ENCODE measurements at regions not wholly inside any gene's neighbourhood (a gene's known extent, or its start where the extent isn't known, plus 50 kb on each side); places are given as distances from the start of the nearest gene placed in this dataset.
A peak's percentile ranks its signal among the peaks of the same experiment; 100 is the strongest.

DNA sequence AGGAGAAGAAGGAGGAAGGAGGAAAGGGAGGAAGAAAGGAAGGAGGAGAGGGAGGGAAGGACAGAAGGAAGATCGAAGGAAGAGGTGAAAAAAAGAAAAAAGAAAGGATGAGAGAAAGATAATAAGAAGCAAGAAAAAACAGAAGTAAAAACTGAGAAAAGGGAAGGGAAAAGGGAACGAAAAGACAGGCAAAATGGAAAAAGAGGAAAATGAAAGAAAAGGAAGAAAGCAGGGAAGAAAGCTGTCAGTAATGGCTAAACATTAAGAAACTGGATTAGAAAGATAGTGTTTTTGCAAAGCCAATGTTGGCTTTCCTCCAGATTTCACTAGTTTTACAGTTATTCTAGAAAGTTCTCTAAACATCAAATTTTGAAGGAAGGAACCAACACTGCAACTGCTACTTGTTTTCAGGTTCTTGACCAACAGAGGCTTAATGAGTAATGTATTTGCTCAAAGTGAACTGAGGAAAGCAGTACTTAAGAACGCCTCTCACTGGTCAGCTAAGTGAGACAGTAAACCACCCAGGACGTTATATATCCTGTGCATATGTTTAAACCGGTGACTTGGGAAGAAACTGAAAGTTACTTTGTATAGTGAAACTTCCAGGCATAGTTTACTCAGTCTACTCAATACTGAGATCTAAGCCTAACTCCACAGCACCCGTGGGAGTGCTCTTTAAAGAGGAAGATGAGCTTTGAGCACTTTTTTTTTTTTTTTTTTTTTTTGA is 286.2 kb upstream of the TRIB2 start:
- Mint-ChIP-seq H3K4me3 (peak overlapping the region; percentile 43 to 92 (median 78)), H3K27ac (peak overlapping the region; percentile 60 to 88 (median 86)), H3K36me3 (no peaks in the 10 kb centered on the region), H3K9me3 (no peaks in the 10 kb centered on the region), H3K4me1 (peaks cover 14 to 71% (median 36%) of the 10 kb centered on the region in 4 donors), H3K27me3 (no peaks in the 10 kb centered on the region)
- peak overlapping the region; percentile 16 for H3K27ac ChIP-seq (ENCODE audit: insufficient read depth, low read length, poor library complexity, severe bottlenecking)
- no peaks in the 10 kb centered on the region for H3K36me3 ChIP-seq (ENCODE audit: control insufficient read depth, insufficient read depth, low read length)
- DNase-seq = peak in 2 of 3 donors; percentile 19 to 62
- H3K4me1 ChIP-seq (ENCODE audit: control insufficient read depth, insufficient read depth, low read length, poor library complexity, severe bottlenecking) = peaks cover 22% of the 10 kb centered on the region
- no peaks in the 10 kb centered on the region for H3K9me3 ChIP-seq (ENCODE audit: control insufficient read depth in 2 of 2, low read length in 2 of 2)
- peak overlapping the region; percentile 81 for H3K4me3 ChIP-seq (ENCODE audit: low read depth, low read length)
- ATAC-seq (ENCODE audit: low read depth in 2 of 2) = peak; percentile 53 to 64
- H3K27me3 ChIP-seq (ENCODE audit: control insufficient read depth, insufficient read depth, low read length) = no peaks in the 10 kb centered on the region

DNA sequence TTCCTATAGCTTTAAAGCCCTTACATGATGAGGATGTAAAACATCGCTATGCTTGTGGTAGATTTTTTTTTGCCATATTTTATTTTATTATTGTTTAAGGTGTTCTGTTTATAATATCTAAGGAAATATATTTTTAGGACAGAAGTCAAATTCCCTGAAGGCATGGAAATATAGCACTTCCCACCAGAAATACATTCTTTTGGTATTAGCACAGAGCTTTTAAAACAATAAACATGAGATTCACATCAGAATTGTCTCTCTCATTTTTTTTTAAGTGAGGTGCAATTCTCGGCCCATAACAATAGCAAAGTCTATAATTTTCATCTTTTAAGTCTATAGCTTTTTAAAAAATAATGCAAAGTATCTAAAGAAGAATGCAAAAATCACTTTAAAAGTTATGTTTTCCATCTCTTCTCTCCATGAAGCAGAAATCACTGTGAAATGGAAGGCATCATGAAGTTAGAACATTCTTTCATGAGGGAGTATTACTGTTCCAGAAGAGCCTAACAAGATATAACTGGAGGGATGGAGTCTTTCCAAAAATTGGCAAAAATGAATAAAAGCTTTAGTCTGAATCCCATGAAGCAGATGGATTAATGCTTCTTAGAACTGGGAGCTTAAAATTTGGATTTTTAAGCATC is 283.6 kb upstream of the TRIB2 start:
- no peaks in the 10 kb centered on the region for H3K27me3 ChIP-seq (ENCODE audit: control insufficient read depth, insufficient read depth, low read length)
- H3K4me3 Mint-ChIP-seq = peak overlapping the region in 1 of 4 donors; percentile 52
- no peaks in the 10 kb centered on the region for H3K36me3 Mint-ChIP-seq
- no peaks in the 10 kb centered on the region for H3K27me3 Mint-ChIP-seq
- peaks cover 25% of the 10 kb centered on the region for H3K4me1 ChIP-seq (ENCODE audit: control insufficient read depth, insufficient read depth, low read length, poor library complexity, severe bottlenecking)
- H3K4me3 ChIP-seq (ENCODE audit: low read depth, low read length) = no peak overlapping the region
- no peaks in the 10 kb centered on the region for H3K9me3 ChIP-seq (ENCODE audit: control insufficient read depth in 2 of 2, low read length in 2 of 2)
- H3K9me3 Mint-ChIP-seq = no peaks in the 10 kb centered on the region
- H3K27ac ChIP-seq (ENCODE audit: insufficient read depth, low read length, poor library complexity, severe bottlenecking) = no peak overlapping the region
- H3K36me3 ChIP-seq (ENCODE audit: control insufficient read depth, insufficient read depth, low read length) = no peaks in the 10 kb centered on the region
- H3K4me1 Mint-ChIP-seq = peaks cover 18 to 79% (median 48%) of the 10 kb centered on the region in 4 donors
- ATAC-seq (ENCODE audit: low read depth in 2 of 2) = no peak
- H3K27ac Mint-ChIP-seq = peak overlapping the region in 1 of 3 donors; percentile 35
- no peak for DNase-seq

DNA sequence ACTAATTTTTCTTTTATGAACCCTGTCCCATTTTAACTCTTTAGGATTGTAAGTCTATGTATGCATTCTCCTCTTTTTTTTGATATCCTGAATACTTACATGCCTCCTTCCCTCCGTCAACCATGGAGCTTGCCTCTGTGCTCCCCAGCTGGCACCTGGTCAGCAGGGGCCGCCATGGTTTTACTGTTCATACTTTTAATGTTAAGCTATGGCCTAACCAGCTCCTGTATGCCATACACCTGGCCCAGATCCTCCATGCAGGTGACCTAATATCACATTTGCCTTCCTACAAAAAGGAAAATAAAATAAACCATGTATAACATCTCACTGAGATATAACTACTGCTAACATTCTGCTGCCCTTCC is 283.1 kb upstream of the TRIB2 start:
- Mint-ChIP-seq H3K27me3 (no peaks in the 10 kb centered on the region), H3K27ac (peak overlapping the region in 2 of 3 donors; percentile 6 to 35), H3K4me1 (peaks cover 17 to 74% (median 48%) of the 10 kb centered on the region in 4 donors), H3K9me3 (no peaks in the 10 kb centered on the region), H3K36me3 (no peaks in the 10 kb centered on the region), H3K4me3 (peak overlapping the region in 1 of 4 donors; percentile 52)
- Histone ChIP-seq H3K36me3 (ENCODE audit: control insufficient read depth, insufficient read depth, low read length) (no peaks in the 10 kb centered on the region), H3K4me1 (ENCODE audit: control insufficient read depth, insufficient read depth, low read length, poor library complexity, severe bottlenecking) (peaks cover 24% of the 10 kb centered on the region), H3K9me3 (ENCODE audit: control insufficient read depth in 2 of 2, low read length in 2 of 2) (no peaks in the 10 kb centered on the region), H3K27ac (ENCODE audit: insufficient read depth, low read length, poor library complexity, severe bottlenecking) (no peak overlapping the region), H3K4me3 (ENCODE audit: low read depth, low read length) (no peak overlapping the region), H3K27me3 (ENCODE audit: control insufficient read depth, insufficient read depth, low read length) (no peaks in the 10 kb centered on the region)
- DNase-seq = peak in 1 of 3 donors; percentile 31
- no peak for ATAC-seq (ENCODE audit: low read depth in 2 of 2)

DNA sequence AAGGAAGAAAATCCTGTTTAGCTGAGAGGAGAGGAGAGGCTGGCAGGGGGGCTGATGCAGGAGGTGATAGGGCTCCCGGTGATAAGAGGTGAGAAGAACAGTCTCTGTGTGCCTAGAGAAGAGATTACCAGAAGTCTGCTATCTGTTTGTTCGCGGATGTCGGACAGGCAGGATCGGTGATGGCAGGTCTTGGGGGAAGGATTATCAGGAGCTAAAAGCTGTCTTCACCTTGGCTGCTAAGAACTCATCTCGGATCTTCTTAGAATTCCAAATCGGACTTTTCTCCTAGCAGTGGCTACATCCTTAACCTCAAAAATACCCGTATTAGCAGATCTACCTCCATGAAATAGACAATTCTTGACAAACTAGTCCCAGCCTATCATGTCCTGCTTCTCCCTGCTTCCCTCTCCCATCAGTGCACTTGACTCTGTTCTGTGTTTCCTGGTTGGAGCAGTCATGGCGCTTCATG is 282.1 kb upstream of the TRIB2 start:
- no peaks in the 10 kb centered on the region for H3K9me3 ChIP-seq (ENCODE audit: control insufficient read depth in 2 of 2, low read length in 2 of 2)
- peaks cover 18% of the 10 kb centered on the region for H3K4me1 ChIP-seq (ENCODE audit: control insufficient read depth, insufficient read depth, low read length, poor library complexity, severe bottlenecking)
- no peaks in the 10 kb centered on the region for H3K36me3 Mint-ChIP-seq
- peaks cover 10 to 64% (median 43%) of the 10 kb centered on the region in 4 donors for H3K4me1 Mint-ChIP-seq
- no peak overlapping the region for H3K4me3 ChIP-seq (ENCODE audit: low read depth, low read length)
- H3K27me3 ChIP-seq (ENCODE audit: control insufficient read depth, insufficient read depth, low read length) = no peaks in the 10 kb centered on the region
- H3K27ac ChIP-seq (ENCODE audit: insufficient read depth, low read length, poor library complexity, severe bottlenecking) = no peak overlapping the region
- DNase-seq (no peak), ATAC-seq (ENCODE audit: low read depth in 2 of 2) (no peak)
- H3K27ac Mint-ChIP-seq = peak overlapping the region in 1 of 3 donors; percentile 67
- H3K36me3 ChIP-seq (ENCODE audit: control insufficient read depth, insufficient read depth, low read length) = no peaks in the 10 kb centered on the region
- no peak overlapping the region for H3K4me3 Mint-ChIP-seq
- H3K9me3 Mint-ChIP-seq = no peaks in the 10 kb centered on the region
- no peaks in the 10 kb centered on the region for H3K27me3 Mint-ChIP-seq

DNA sequence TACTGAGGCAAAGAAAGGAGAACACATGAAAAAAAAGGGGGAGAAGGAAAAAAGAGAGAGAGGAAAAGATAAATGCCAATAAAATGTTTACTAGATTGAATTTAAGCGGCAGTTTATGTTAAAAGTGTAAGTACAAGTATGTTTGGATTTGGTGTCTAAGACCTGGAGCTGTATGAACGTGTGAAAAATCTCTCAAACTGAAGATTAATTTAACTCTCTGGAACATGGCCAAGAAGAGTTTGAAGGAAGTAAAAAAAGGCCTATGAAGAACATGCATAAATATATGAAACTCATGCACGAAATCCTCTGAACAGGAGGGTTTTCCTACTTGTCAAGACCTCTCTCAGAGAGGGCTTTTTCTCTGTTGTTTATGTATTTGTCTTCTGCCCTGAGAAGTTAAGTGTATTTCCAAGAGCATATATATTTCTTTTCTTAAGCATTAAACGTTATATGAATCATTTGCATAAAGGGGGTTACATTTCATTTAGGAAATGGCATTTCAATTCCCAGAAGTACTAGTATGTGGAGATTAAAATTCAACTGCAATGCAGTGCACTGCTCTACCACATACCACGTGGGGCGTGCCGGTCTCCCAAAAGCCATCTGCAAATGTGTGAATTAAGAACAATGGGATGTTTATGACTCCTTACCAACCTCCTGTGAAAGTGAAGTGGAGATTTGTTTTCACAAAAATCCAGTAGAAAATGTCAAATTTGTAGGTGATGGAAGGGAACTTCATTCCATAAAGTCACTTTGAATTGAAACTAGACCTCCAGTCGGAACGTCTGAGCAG is 281.1 kb upstream of the TRIB2 start:
- no peaks in the 10 kb centered on the region for H3K9me3 ChIP-seq (ENCODE audit: control insufficient read depth in 2 of 2, low read length in 2 of 2)
- H3K36me3 ChIP-seq (ENCODE audit: control insufficient read depth, insufficient read depth, low read length) = no peaks in the 10 kb centered on the region
- no peaks in the 10 kb centered on the region for H3K27me3 Mint-ChIP-seq
- H3K27ac ChIP-seq (ENCODE audit: insufficient read depth, low read length, poor library complexity, severe bottlenecking) = no peak overlapping the region
- ATAC-seq (ENCODE audit: low read depth in 2 of 2) (no peak), DNase-seq (no peak)
- H3K4me1 ChIP-seq (ENCODE audit: control insufficient read depth, insufficient read depth, low read length, poor library complexity, severe bottlenecking) = peaks cover 12% of the 10 kb centered on the region
- no peak overlapping the region for H3K4me3 ChIP-seq (ENCODE audit: low read depth, low read length)
- peak overlapping the region in 1 of 4 donors; percentile 22 for H3K4me3 Mint-ChIP-seq
- no peaks in the 10 kb centered on the region for H3K9me3 Mint-ChIP-seq
- H3K27ac Mint-ChIP-seq = peak overlapping the region in 1 of 3 donors; percentile 7
- H3K36me3 Mint-ChIP-seq = no peaks in the 10 kb centered on the region
- H3K4me1 Mint-ChIP-seq = peaks cover 8 to 59% (median 40%) of the 10 kb centered on the region in 4 donors
- H3K27me3 ChIP-seq (ENCODE audit: control insufficient read depth, insufficient read depth, low read length) = no peaks in the 10 kb centered on the region

DNA sequence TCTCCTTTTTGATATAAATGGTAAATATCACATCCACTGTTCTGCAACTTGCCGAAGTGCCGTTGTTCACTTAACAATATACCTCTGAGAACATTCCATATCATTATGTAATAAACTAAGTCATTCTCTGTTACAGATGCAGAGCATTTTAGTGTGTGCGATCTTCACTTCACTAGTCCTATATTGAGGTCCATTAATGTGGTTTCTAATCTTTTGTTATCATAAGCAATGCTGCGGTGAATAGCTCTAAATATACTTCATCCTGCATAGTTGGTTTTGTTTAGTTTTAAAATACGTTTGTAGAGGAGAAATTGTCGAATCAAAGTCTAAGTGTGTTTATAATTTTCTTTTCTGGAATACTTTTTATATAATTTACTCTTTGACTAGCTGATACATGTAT is 280.3 kb upstream of the TRIB2 start:
- Histone ChIP-seq H3K4me1 (ENCODE audit: control insufficient read depth, insufficient read depth, low read length, poor library complexity, severe bottlenecking) (peaks cover 8% of the 10 kb centered on the region), H3K4me3 (ENCODE audit: low read depth, low read length) (peak overlapping the region; percentile 7), H3K27ac (ENCODE audit: insufficient read depth, low read length, poor library complexity, severe bottlenecking) (no peak overlapping the region), H3K9me3 (ENCODE audit: control insufficient read depth in 2 of 2, low read length in 2 of 2) (no peaks in the 10 kb centered on the region), H3K36me3 (ENCODE audit: control insufficient read depth, insufficient read depth, low read length) (no peaks in the 10 kb centered on the region), H3K27me3 (ENCODE audit: control insufficient read depth, insufficient read depth, low read length) (no peaks in the 10 kb centered on the region)
- H3K9me3 Mint-ChIP-seq = no peaks in the 10 kb centered on the region
- H3K4me3 Mint-ChIP-seq = no peak overlapping the region
- H3K27ac Mint-ChIP-seq = peak overlapping the region in 1 of 3 donors; percentile 14
- DNase-seq (no peak), ATAC-seq (ENCODE audit: low read depth in 2 of 2) (no peak)
- no peaks in the 10 kb centered on the region for H3K36me3 Mint-ChIP-seq
- H3K27me3 Mint-ChIP-seq = no peaks in the 10 kb centered on the region
- peaks cover 4 to 57% (median 38%) of the 10 kb centered on the region in 4 donors for H3K4me1 Mint-ChIP-seq

DNA sequence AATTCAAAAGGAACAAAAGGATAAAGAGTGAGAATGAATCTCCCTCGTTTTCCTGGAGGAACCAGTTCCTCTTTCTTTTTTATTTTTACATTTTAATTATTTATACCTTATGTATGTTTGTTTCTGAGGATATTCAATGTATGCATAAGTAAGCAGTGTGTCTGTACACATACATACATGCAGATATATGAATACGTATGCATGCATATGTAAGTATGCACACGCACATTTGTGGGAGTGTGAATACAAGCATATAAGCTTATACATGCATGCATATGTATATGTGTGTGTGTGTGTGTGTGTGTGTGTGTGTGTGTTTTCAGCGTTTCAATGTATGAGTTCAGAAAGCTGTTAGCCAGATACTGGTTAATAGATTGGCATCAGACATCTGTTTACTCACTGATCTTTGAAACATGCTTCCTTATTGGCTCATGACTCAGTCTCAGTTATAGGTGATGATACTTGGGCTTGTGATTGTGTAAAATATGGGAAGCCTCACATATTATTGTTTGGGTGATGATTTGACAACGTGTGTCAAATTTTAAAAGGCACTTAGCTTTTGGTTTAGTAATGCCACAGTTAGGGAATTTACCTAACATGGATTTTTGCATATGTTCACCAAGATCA is 279.7 kb upstream of the TRIB2 start:
- no peaks in the 10 kb centered on the region for H3K27me3 ChIP-seq (ENCODE audit: control insufficient read depth, insufficient read depth, low read length)
- H3K4me3 Mint-ChIP-seq = no peak overlapping the region
- H3K9me3 Mint-ChIP-seq = no peaks in the 10 kb centered on the region
- no peaks in the 10 kb centered on the region for H3K36me3 ChIP-seq (ENCODE audit: control insufficient read depth, insufficient read depth, low read length)
- H3K27me3 Mint-ChIP-seq = no peaks in the 10 kb centered on the region
- peak overlapping the region; percentile 7 for H3K4me3 ChIP-seq (ENCODE audit: low read depth, low read length)
- peaks cover 9 to 57% (median 42%) of the 10 kb centered on the region in 4 donors for H3K4me1 Mint-ChIP-seq
- no peak for DNase-seq
- no peak overlapping the region for H3K27ac Mint-ChIP-seq
- peaks cover 11% of the 10 kb centered on the region for H3K4me1 ChIP-seq (ENCODE audit: control insufficient read depth, insufficient read depth, low read length, poor library complexity, severe bottlenecking)
- H3K36me3 Mint-ChIP-seq = no peaks in the 10 kb centered on the region
- ATAC-seq (ENCODE audit: low read depth in 2 of 2) = no peak
- no peaks in the 10 kb centered on the region for H3K9me3 ChIP-seq (ENCODE audit: control insufficient read depth in 2 of 2, low read length in 2 of 2)
- H3K27ac ChIP-seq (ENCODE audit: insufficient read depth, low read length, poor library complexity, severe bottlenecking) = no peak overlapping the region

Measured in CD4-positive, CD25-positive, alpha-beta regulatory T cell (primary cell).